ENCODE measurements at regions not wholly inside any gene's neighbourhood (a gene's known extent, or its start where the extent isn't known, plus 50 kb on each side); places are given as distances from the start of the nearest gene placed in this dataset.

DNA sequence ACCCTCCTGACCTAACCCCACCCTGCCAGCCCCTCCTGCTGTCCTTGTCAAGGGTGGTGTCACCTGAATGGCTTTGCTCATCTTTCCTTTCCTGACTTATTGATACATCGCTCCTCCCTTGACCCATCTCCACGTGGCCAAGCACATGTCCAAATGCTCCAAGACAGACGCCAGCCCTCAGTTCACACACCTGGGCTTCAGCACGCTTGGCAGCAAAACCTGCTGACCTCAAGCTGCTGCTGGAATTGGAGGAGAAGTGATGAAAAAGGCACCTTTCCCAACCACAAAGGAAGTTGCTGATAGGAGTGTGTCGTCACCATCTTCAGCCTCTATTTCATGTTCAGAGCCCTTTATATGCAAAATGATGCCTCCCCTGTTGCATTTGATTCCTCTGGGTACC lies 141.3 kb downstream of the TLE3 start:
- TF ChIP-seq CTCF (IDR thresholded peaks at IDR 0.05; ENCODE audit: borderline replicate concordance, extremely low read depth, low read length, poor library complexity, severe bottlenecking) (no peak), EZH2 (IDR thresholded peaks at IDR 0.05; ENCODE audit: borderline replicate concordance, low read depth, low read length, severe bottlenecking) (no peak)
